HCT116 (cell line): ENCODE measurements at regions not wholly inside any gene's neighbourhood (a gene's known extent, or its start where the extent isn't known, plus 50 kb on each side); places are given as distances from the start of the nearest gene placed in this dataset.

Experiments
- EZH2 ChIP-seq: fragments of 200-600 bp; sonication (generic); IDR thresholded peaks from 2 replicates; pipeline ENCODE4 v1.6.1; 2017; ENCODE audit warnings: antibody characterized with exemption, mixed run types
- MAX ChIP-seq: IDR thresholded peaks from 2 replicates; pipeline ENCODE4 v1.6.1; 2012
- POLR2A ChIP-seq: IDR thresholded peaks from 2 replicates; pipeline ENCODE4 v1.7.0; 2011; ENCODE audit warnings: borderline replicate concordance; ENCODE audit not compliant: insufficient read depth, insufficient read length; ENCODE audit errors: extremely low read depth
- RAD21 ChIP-seq: IDR thresholded peaks from 2 replicates; pipeline ENCODE4 v1.6.1; 2012; ENCODE audit warnings: low read depth, mild to moderate bottlenecking
- TCF7L2 ChIP-seq: IDR thresholded peaks from 2 replicates; pipeline ENCODE4 v1.7.0; 2011; ENCODE audit warnings: borderline replicate concordance, inconsistent platforms; ENCODE audit not compliant: insufficient read depth, insufficient read length; ENCODE audit errors: extremely low read depth
- YY1 ChIP-seq: IDR thresholded peaks from 2 replicates; pipeline ENCODE4 v1.6.1; 2011; ENCODE audit warnings: low read length, low read depth, moderate library complexity, mild to moderate bottlenecking; ENCODE audit not compliant: insufficient replicate concordance; ENCODE audit errors: extremely low read depth
- ZFX ChIP-seq: fragments of 450-650 bp; IDR thresholded peaks from 2 replicates; pipeline ENCODE4 v1.6.1; 2017
- TF ChIP-seq, protein P1 (sequence below), 3 experiments: fragments of 200-600 bp in 1 of 3; sonication (generic) in 1 of 3; IDR thresholded peaks in 2 of 3; conservative IDR thresholded peaks in 1 of 3; 2 replicates each; pipeline ENCODE4 v1.5.1; 2012 to 2017; ENCODE audit warnings: low read depth in 2 of 3, low read length in 2 of 3, antibody characterized with exemption in 1 of 3, borderline replicate concordance in 1 of 3, control low read depth in 1 of 3, mild to moderate bottlenecking in 1 of 3, mixed read lengths in 1 of 3, mixed run types in 1 of 3, moderate library complexity in 1 of 3; ENCODE audit not compliant: insufficient read depth in 1 of 3

DNA sequence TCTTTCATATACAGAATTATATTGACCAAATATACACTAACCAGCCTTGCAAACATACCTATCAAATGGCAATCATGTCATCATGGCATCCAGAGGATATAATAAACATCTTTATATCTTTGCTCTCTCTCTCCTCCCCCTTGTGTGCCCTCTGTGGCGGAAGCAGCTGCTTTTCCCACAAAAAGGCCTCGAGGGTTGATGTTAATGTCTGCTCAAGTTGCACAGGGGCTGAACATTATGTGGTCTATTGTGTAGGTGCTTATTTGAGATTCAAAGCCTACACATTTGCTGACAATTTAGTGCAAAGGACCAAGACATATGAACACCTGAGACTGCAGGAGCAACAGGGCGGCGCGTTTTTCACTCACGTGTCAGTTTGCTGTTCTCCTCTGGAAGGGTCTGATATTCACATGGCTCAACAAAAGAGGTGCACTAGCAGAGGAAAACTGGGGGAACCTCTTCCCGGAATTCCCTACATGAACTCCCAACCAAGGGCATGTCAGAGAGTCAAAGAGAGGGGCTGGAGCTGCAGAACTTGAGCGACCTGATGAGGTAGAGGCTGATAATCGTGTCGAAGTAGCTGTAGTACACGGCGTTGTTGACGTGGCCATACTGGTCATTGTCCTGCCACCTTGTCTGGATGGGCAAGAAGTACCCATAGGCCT lies 138.8 kb downstream of the RCN1 start:
- TF ChIP-seq ZFX = no peak
- TF ChIP-seq TCF7L2 = no peak
- TF ChIP-seq, protein P1, sequence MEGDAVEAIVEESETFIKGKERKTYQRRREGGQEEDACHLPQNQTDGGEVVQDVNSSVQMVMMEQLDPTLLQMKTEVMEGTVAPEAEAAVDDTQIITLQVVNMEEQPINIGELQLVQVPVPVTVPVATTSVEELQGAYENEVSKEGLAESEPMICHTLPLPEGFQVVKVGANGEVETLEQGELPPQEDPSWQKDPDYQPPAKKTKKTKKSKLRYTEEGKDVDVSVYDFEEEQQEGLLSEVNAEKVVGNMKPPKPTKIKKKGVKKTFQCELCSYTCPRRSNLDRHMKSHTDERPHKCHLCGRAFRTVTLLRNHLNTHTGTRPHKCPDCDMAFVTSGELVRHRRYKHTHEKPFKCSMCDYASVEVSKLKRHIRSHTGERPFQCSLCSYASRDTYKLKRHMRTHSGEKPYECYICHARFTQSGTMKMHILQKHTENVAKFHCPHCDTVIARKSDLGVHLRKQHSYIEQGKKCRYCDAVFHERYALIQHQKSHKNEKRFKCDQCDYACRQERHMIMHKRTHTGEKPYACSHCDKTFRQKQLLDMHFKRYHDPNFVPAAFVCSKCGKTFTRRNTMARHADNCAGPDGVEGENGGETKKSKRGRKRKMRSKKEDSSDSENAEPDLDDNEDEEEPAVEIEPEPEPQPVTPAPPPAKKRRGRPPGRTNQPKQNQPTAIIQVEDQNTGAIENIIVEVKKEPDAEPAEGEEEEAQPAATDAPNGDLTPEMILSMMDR (IDR thresholded peaks at IDR 0.05 in 2 of 3, conservative IDR thresholded peaks at IDR 0.05 in 1 of 3; ENCODE audit: borderline replicate concordance in 1 of 3, insufficient read depth in 1 of 3, low read depth in 2 of 3, low read length in 2 of 3) = no peak
- TF ChIP-seq MAX = no peak
- TF ChIP-seq EZH2 = no peak
- TF ChIP-seq RAD21 = no peak
- no peak for TF ChIP-seq POLR2A
- no peak for TF ChIP-seq YY1
